T-helper 1 cell treated with Interleukin-12 subunit alpha and Interleukin-12 subunit beta and Interleukin-4 antibody, amounts not matched to agents 30 ng/mL and 1 ng/mL, for 36 hours (primary cell): ENCODE measurements at regions not wholly inside any gene's neighbourhood (a gene's known extent, or its start where the extent isn't known, plus 50 kb on each side); places are given as distances from the start of the nearest gene placed in this dataset.

ENCODE experiments used
- intact Hi-C: fragments of 100-400 bp; cut with micrococcal nuclease; formaldehyde crosslinking; loops from one replicate; pipeline ENCODE4 v1.15.1; 2024

DNA sequence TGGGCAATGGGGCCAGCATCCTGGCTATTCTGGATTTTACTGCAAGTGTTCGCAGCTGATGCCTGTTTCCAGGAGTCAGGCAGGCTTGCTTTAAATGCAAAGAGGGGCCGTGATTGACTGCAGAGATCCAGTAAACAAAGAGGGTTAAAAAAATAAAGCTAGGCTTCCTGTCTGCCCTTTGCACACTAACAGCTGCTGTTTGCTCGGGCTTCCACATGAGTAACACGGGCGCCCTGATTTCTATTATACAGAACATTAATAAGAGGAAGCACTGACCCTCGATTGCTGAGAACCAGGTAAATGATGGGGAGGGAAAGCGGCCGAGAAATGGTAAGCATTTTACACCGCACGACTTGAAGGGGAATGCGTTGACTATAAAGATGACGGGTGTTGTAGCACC is 254.2 kb upstream of the ZNF507 start:
- intact Hi-C loops = no loop called here

DNA sequence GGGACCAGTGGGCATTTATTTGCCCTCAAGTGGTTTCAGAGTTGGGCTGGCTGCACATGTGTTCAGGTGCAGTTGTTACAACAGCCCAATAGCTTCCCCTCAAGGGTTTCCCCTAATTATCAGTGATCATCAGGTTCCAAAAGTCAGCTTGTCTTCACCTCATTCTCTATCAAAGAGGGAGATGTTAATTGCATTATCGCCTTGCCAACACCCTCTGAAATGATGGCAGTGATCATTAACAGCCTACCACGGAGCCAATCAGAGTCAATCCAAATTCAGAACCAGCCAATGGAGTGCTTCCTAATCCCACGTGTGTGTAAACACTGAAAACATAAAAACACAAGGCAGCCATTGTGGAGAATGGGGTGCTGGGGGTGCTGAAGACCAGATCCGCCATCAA is 248.4 kb upstream of the ZNF507 start:
- intact Hi-C loops = no loop called here

DNA sequence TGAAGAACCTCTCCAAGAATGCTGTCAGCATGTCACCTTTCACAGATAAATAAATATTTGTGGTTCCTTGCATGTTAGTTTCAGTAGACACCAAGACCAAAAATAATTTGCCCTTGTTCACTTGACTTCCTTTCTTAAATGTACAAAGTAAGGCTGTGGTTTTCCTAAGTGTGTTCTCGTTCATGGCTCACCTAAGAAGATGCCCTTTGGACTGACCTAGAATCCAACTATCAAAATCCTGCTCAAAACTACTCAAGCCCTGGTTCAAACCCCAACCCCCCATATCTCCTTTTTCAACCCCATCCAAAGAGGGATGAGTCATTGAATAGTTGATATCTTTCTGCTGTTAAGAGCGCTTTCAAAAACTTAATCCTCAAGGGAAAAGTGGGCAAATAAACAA is 247.8 kb upstream of the ZNF507 start:
- intact Hi-C loops = no loop called here

DNA sequence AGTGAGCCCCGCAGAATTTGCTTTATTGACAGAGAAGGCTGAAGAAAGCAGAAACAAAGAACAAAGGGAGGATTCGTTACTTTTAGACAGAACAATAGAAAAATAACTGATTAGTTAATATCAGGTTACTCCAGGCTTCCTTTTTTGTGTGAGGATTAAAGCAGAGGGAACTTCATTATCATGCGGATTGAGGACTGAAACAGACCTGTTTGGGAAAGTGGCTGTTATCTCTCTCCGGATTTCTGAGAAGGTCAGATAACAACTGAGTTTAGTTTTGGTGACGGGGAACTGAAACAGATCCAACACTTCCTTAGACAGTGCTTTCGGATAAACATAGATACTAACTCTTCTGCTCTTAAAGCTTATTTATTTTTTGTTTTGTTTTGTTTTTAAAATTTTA is 246.4 kb upstream of the ZNF507 start:
- intact Hi-C loops = no loop called here

DNA sequence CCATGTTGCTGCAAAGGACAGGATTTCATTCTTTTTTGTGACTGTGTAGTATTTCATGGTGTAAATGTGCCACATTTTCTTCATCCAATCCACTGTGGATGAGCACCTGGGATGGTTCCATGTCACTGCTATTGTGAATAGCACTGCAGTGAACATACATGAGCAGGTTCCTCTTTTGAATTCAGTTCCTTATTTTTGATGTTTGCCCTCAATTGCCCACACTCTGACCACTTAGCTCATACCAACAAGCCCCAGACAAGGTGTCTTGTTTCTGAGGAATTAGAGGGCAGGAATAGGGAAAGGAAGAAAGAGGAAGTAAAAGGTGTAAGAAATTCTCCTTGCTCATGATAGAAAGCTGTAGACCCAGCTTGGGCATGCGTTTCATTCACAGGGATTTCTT is 244.2 kb upstream of the ZNF507 start:
- intact Hi-C loops = no loop called here

DNA sequence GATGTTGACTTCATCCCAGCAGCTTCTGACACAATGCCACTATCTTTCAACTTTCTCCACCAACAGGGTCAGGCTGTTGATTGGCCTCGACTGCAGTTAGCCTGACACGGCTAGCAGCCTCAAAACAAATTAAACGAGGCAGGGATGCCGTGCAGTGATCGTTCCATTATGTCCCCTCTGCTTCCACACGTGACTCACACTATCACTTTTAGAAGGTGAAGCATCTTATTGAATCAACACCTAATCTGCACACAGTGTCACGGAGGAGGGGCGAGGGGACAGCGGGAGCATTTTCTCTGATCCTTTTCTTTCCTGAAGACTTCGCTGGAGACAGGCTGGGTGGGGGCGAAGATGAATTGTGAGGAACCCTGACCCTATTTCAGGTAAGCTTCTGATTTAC is 241.9 kb upstream of the ZNF507 start:
- intact Hi-C loops = no loop called here

DNA sequence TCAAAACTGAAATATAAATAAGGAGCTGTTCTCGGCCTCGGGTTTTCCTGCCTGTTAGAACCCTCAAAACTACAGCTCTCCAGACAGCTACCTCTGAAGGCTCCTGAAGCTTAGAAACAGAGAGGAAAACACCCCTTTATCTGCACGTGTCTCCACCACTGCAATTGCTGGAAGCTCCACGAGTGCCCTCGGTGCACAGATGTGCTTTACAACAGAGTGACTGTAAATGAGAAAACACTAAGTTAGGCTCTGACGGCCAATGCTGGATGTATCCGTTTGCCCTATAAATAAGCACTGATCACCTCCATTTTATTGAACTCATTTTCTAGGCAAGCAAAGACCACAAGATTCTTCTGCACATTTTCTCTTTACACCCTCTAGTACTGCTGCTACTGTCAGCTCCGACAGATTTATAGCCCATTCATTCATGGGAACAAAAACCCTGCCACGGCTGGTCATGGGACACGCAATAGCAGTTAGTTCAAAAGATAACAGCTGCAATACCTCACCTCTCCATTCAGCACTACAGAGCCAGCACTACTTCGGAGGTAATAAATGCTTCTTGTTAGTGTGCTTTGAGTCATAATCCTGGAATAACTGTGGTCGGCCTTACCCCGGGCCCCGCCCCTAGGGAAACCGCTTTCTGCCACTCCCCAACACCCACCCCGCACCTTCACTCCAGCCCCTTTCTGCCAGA is 241.1 kb upstream of the ZNF507 start:
- intact Hi-C loops = no loop called here

DNA sequence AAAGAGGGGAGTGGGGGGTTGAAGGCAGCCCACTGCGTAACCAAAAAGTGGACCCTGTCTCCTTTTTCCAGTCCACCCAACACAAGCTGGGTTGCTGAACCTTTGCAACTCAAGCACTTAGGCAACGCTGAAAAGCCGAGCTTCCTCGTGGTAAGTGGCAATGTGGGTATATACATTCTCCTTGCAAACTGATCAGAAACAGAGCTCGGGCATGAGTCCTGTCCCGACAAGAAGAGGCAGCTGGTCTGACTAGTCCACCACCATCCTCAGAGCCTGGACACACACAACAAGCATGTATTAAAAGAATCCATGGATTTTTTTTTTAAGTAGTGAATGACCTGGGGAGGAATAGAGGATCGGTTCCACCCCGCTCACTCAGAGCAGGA is 240.6 kb upstream of the ZNF507 start:
- intact Hi-C loops = no loop called here

DNA sequence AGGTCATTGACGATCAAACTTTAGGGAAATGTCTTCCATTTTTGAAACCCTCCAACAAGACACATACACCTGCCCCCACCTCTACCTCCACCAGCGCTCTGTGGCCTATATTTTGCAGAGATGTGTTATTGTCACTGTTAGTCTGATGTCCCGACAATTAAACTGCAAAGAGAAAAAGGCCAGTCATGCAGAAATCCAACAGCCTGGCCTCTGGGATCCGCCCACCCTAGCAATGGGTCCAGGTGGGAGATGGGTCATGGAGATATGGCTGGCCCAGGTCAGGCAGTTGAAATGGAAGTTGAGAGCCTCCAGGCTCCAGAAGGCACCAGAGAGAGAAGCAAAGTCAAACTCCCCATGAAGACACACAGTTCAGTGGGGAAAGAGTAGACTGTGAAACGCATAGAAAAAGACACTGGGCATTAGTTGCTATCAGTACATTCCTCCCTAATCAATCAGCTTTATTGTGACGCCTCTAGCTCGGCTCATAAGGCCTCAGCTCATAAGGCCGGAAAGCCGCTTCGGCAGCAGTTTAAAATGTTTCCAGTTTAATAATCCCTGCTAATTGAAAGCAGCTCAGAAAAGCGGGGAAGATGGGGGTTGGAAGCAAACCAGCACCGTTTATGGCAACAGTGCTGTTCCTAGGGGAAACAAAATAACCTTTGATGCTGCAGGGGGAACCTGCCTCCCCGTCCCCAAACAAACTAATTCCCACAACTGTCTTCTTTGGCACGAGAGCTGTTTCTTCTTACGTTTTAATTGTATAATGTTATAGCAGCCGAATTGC is 239.7 kb upstream of the ZNF507 start:
- intact Hi-C loops = no loop called here

DNA sequence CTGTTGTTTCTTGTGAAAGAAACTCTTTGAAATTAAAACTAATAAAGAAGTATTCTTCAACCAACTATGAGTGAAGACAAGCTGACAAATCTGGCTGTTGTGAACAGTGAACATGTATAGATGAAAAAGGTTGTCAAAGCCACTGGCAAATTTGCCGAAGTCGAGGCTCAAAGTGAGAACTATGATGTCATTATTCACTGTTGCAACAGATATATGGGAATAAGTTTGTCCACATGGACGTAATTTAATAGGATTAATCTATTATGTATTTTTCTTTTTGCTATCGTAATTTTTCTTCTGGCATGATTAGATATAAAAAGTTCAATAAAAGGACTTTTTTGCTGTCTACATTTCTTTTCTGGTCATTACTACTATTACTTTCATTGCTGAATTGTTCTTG is 223.2 kb upstream of the ZNF507 start:
- intact Hi-C loops = no loop called here

DNA sequence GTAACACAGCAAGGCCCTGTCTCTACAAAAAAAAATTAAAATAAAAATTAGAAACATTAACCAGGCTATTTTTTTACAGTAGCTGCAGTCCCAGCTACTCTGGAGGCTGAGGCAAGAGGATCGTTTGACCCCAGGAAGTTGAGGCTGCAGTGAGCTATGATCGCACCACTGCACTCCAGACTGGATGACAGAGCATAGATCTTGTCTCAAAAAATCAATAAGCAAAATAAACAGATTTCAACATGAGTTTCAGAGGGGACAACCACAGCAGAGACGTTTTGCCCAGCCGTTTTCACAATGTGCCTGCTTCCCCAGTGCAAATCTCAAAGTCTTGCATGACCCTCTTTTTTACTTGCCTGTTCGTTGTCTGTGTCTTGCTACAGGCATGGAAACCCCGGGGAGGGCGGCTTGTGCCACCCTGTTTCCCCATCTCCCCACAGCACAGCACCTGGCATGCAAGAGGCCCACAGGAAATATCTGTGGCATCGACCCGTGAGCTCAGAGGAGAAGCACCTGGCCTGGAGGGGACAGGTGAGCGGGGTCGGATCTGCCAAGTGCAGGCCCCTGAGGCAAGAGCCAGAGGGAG is 222.0 kb upstream of the ZNF507 start:
- intact Hi-C loops = no loop called here

DNA sequence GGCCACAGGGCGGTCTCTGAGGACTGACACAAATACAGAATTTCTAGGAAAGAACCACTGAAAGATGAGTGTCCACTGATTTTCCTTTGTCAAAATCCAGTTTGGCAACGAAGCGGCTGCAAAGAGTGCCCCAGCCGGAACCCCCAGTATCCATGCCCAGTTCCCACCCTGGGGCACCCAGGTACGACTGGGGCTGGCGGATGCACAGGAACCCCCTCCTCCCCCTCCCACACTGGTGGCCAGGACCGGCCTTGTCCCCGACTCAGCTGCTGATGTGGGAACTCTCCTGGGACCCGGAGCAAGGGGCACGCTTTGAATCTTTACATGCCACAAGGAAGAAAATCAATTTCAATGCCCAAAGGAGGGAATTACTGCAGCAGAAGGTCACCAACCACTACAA is 220.8 kb upstream of the ZNF507 start:
- intact Hi-C loops = no loop called here

DNA sequence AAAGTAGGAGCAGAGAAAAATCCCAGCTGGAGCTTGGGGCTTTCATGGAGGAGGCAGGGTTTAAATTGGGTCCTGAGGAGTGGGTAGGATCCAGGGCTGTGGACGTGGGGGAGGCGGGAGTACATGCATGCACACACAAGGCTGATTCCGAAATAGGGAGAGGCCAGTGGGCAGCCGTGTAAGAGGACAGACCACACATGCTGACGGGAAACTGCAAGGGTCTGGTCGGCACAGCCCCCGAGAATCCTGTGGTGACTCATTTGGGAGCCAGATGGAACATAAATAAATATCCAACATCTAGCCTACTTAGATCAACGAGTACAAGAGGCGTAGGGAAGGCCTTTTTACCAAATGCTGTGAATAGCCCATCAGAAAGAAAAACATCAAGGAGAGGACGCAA is 216.3 kb upstream of the ZNF507 start:
- intact Hi-C loops = no loop called here

DNA sequence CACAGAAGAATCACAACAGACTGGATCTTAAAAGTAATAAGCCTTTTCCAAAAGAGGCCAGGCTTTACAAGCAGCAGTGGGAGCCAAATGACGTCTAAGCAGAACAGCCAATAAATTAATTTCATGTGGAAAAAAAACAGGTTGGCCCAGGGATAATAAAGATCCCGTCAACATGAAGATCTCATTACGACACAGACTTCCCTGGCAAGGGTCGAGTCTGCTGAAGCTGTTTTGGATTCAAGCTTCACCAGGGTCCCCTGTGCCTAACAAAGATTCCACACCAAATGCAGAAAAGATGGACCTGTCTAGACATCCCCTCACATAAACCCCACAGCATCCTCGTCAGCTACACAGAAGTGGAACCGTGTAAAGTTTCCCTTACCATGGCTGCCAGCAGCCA is 215.1 kb upstream of the ZNF507 start:
- intact Hi-C loops = no loop called here

DNA sequence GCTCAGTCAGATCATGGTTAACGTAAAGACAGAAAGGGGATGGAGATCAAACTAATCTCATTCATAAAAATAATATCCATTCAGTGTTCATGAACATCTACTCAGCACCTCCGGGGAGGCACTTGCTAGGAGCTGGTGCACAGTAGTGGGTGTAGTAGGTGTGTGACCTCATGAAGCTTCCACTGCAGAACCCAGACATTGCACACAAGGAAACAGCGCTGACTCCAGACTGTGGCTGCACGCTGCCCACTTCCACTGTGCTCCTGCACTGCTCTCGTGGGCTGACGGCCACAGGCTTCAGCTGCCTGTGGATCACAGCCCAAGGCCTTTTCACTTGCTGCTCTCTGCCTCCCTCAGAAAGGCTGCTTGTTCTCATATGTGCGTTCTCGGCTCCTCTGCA is 214.4 kb upstream of the ZNF507 start:
- intact Hi-C loops = no loop called here

DNA sequence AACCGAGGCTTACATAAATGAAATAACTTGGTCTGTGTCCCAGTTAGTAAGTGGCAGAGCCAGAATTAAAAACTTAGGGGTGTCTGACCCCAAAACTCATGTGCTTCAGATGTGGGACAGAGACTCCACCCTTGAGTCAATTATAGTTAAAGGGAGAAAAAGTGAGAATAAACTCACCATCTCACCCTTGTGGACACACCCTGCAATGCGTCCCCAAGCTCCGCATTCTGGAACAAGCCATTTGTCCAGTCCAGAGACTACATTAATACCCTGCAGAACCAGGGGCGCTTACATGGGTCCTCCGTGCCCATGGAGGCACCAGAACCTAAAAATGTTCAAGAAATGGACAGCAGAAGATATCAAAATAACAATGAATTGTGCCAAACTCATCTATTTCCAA is 207.0 kb upstream of the ZNF507 start:
- intact Hi-C loops = no loop called here

DNA sequence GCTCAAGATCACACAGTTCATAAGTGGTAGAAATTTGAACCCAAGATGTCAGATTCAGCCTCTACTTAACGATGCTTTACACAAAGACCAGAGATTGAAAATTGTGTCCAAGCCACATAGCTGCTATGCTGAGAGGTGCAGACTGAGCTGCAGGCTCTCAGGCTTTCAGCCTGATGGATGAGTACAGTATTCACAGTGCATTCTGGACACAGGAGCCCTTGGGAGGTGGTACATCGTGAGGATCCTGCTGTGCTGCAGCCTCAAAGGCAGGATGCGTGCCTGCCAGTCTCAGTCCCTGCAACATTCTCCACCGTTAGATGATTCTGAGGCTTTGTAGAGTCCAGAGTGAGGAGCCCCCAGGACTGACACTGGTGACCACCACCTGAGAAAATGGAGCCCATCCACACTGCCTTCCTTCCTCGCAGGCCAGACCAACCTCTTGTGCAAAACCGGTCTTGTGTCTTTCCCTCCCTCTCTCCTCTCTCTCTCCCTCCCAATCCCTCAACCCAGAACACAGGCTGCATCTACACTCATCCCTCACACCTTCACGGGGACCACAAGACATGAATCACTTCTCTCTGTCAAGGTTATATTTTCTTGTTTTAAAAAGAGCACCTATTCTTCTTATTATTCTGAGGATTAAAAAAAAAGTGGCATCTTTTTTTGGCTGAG is 203.4 kb upstream of the ZNF507 start:
- intact Hi-C loops = no loop called here

DNA sequence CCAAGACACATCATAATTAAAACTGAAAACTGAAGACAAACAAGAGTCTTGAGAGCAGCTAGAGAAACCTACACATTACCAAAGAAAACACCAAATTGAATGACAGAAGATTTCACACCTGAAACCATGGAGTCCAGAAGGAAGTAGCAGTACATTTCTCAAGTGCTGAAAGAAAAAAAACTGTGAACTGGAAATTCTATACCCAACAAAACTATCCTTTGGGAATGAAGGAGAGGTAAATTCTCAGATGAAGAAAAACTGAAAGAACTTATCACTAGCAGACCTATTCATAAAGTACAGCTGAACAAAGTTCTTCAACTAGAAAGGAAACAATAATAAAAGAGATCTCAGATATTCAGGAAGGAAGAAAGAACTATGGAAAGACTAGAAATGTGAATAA is 198.7 kb upstream of the ZNF507 start:
- intact Hi-C loops = no loop called here

DNA sequence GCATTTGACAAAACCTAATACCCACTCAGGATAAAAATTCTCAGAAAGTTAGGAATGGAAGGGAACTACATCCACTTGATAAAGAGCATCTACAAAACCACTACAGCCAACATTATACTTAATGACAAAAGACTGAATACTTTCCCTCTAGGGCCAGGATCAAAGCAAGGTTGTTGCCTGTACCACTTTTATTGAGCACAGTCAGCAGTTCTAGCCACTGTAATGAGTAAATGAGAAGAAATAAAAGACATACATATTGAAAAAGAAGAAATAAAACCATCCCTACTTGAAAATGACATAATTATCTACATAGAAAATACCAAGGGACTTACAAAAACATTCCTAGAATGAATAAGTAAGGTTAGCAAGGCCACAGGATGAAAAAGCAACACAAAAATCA is 194.8 kb upstream of the ZNF507 start:
- intact Hi-C loops = no loop called here

DNA sequence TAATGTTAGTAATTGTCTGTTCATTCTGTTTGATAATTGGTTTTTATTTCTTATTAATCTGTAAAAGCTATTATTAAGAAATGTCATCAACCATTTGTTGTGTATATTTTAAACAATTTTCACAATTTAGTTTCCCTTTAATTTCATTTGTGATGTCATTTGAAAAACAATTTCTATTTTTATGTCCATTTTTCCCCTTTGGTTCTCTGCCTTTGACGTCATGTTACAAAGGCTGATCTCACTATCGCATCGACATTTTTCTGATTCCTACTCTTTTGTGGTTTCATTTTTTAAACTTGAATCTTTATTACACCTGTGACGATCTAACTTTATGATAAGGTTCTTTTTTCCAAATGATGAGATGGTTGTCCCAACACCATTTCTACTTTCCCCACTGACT is 191.0 kb upstream of the ZNF507 start:
- intact Hi-C loops = no loop called here

DNA sequence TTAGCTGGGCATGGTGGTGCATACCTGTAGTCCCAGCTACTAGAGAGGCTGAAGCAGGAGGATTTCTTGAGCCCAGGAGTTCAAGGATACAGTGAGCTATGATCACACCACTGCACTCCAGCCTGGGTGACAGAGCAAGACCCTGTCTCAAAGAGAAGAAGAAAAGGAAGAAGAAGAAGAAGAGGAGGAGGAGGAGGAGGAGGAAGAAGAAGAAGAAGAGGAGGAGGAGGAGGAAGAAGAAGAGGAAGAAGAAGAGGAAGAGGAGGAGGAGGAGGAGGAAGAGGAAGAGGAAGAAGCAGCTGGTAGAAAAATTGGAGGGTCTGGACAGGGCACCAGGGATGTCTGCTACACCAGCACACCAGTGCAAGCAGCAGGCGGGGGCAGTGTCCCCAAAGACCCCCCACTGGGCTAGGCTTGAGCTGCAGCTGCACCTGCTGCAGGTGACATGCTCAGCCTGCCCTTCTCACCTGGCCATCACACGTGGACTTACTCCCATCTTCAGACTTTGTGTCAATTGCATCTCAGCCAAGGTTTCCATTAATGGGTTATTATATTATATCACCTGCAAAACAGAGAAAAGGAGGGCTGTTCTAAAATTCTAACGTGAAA is 180.9 kb upstream of the ZNF507 start:
- intact Hi-C loops = no loop called here

DNA sequence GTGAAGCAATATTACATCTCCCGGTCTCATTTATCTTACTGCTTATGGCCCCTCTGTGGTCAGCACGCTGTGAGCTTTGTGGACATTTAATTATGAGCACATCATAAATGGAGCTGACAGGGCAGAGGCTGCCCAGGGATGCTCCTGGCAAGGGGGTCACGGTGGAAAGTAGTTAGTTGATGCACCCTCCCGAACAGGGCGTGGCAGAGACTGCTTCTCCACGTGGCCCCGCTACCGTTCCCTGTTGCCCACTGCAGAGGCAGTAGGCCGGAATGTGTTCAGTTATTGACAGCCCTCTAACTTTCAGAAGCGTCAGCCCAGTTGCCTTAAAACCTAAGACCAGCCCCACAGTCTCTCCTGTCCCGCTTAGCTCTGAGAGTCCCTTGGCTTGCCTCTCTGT is 180.3 kb upstream of the ZNF507 start:
- intact Hi-C loops = no loop called here
